ENCODE measurements at regions not wholly inside any gene's neighbourhood (a gene's known extent, or its start where the extent isn't known, plus 50 kb on each side); places are given as distances from the start of the nearest gene placed in this dataset.

DNA sequence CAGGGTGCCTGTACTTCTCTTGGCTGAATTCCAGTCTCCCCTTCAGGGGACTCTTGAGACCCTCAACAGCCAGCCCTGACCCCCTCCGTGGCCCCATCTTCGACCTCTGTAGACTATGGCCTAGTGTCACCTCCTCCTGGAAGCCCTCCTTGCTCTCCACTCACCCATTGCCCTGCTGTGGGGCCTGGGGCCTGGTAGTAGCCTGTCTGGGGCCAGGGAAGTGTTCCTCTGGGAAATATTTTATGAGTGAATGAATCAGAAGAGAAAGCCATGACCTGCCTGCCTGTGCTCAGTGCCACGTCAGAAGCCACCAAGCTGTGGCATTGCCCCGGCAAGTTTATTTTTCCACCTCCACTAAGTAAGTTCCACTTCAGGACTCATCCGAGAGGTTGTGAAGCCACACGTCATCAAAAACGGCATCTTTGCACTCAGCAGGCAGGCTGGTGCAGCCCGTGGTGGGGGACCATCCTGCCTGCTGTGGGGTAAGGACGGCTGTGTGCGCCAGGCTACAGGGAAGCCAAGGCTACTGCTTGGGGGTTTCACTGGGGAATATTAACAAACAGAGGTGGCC lies 59.6 kb upstream of the PPARA start:
- H4K5ac ChIP-seq (ENCODE audit: low read depth, low read length), result no peak overlapping the region
- no peak overlapping the region for H2AFZ ChIP-seq (replicated peaks; ENCODE audit: low read length, poor library complexity)
- H4K91ac ChIP-seq (ENCODE audit: insufficient read depth, low read depth, low read length), result no peak overlapping the region
- no peak overlapping the region for H3K9ac ChIP-seq (ENCODE audit: low read depth, low read length)
- H3K18ac ChIP-seq (ENCODE audit: low read depth, low read length), result no peak overlapping the region
- peaks cover 14% of the 10 kb centered on the region for H3K9me1 ChIP-seq (ENCODE audit: insufficient read depth, low read length)
- peaks cover 54% of the 10 kb centered on the region for H3K36me3 ChIP-seq (ENCODE audit: control insufficient read depth, insufficient read depth, low read length)
- dilution Hi-C loops (cut with HindIII; ENCODE audit: low sequenced_read_pairs, unreplicated experiment) (no loop called here), intact Hi-C loops (cut with micrococcal nuclease) (no loop called here), in situ Hi-C loops (cut with MboI; ENCODE audit: low sequenced_read_pairs) (no loop called here)
- no peak overlapping the region for H3K4ac ChIP-seq (ENCODE audit: low read depth, low read length)
- WGBS, 2 experiments (ENCODE audit: extremely low coverage in 2 of 2, insufficient read length in 1 of 2), result 80% methylated on average over 6 of the region's 10 CpGs; no CpG with 5 or more reads in 1 of the 2 experiments
- H3K79me1 ChIP-seq (ENCODE audit: low read depth in 1 of 2, low read length in 2 of 2), result peaks cover 16 to 82% of the 10 kb centered on the region in 2 experiments; a peak in 3 of 4 replicates
- H2BK15ac ChIP-seq (ENCODE audit: low read depth, low read length), result no peak overlapping the region
- no peak overlapping the region for H3K14ac ChIP-seq (replicated peaks; ENCODE audit: low read depth, low read length)
- H2AK5ac ChIP-seq (ENCODE audit: low read depth, low read length), result no peak overlapping the region
- H4K8ac ChIP-seq (ENCODE audit: low read depth in 2 of 2, low read length in 2 of 2), result no peak overlapping the region
- peaks cover 71% of the 10 kb centered on the region for H4K20me1 ChIP-seq (ENCODE audit: insufficient read depth, low read length)
- no peaks in the 10 kb centered on the region for H3K27me3 ChIP-seq (ENCODE audit: control insufficient read depth, insufficient read depth, low read length)
- H3K27ac ChIP-seq (ENCODE audit: insufficient read depth, low read length), result no peak overlapping the region
- H3K4me1 ChIP-seq (ENCODE audit: control insufficient read depth, insufficient read depth, low read length), result peaks cover 26% of the 10 kb centered on the region
- H3K4me3 ChIP-seq (ENCODE audit: insufficient read depth, low read depth, low read length), result no peak overlapping the region
- DNase-seq (peak; percentile 24), ATAC-seq (ENCODE audit: low read depth) (no peak)
- no peak overlapping the region for H2BK5ac ChIP-seq (ENCODE audit: low read depth, low read length, poor library complexity, severe bottlenecking)
- no peaks in the 10 kb centered on the region for H3K9me3 ChIP-seq (ENCODE audit: control insufficient read depth, insufficient read depth, low read length)
- H3K23ac ChIP-seq (ENCODE audit: low read depth, low read length), result no peak overlapping the region
- TF ChIP-seq SMC3 (IDR thresholded peaks at IDR 0.05; ENCODE audit: low read depth, low read length), result no peak
- no peak for TF ChIP-seq NFE2L2 (IDR thresholded peaks at IDR 0.05; ENCODE audit: low read depth, low read length)
- no peak overlapping the region for H2BK20ac ChIP-seq (ENCODE audit: low read depth, low read length)
- no peak overlapping the region for H3K56ac ChIP-seq (ENCODE audit: extremely low read depth, insufficient read depth, low read length)
- no TSS peak for BruUV-seq (replicated peaks)
- H2AK9ac ChIP-seq (replicated peaks; ENCODE audit: low read depth, low read length, poor library complexity), result no peak overlapping the region
- ChIA-PET CTCF (no interaction called here), POLR2A (ENCODE audit: unreplicated experiment) (no interaction called here)
- H2BK120ac ChIP-seq (ENCODE audit: low read depth, low read length), result no peak overlapping the region
- H3K4me2 ChIP-seq (ENCODE audit: low read depth, low read length), result no peak overlapping the region

All from IMR-90 (cell line).